HL-60 (cell line): ENCODE measurements at regions not wholly inside any gene's neighbourhood (a gene's known extent, or its start where the extent isn't known, plus 50 kb on each side); places are given as distances from the start of the nearest gene placed in this dataset.

ENCODE experiments used
- CTCF ChIP-seq: IDR thresholded peaks from one replicate; pipeline ENCODE4 v1.5.1; 2011; ENCODE audit warnings: low read length, control low read depth, inconsistent platforms; ENCODE audit not compliant: insufficient read depth
- GABPA ChIP-seq: IDR thresholded peaks from 2 replicates; pipeline ENCODE4 v1.6.1; 2012; ENCODE audit warnings: low read depth
- POLR2AphosphoS5 ChIP-seq: IDR thresholded peaks from 2 replicates; pipeline ENCODE4 v1.6.1; 2012; ENCODE audit warnings: low read depth
- REST ChIP-seq: IDR thresholded peaks from 2 replicates; pipeline ENCODE4 v1.6.1; 2012; ENCODE audit warnings: low read depth; ENCODE audit not compliant: insufficient replicate concordance
- SPI1 ChIP-seq: IDR thresholded peaks from 2 replicates; pipeline ENCODE4 v1.6.1; 2012; ENCODE audit warnings: low read depth, mild to moderate bottlenecking, borderline replicate concordance

- no peak for TF ChIP-seq CTCF
- no peak for TF ChIP-seq SPI1
- no peak for TF ChIP-seq POLR2AphosphoS5
- TF ChIP-seq GABPA: no peak
- no peak for TF ChIP-seq REST
Observed at GRCh38 chr9:116099821-116100220, 53.8 kb upstream of the PAPPA start.
